GM18873 (cell line): ENCODE measurements at regions not wholly inside any gene's neighbourhood (a gene's known extent, or its start where the extent isn't known, plus 50 kb on each side); places are given as distances from the start of the nearest gene placed in this dataset.
A peak's percentile ranks its signal among the peaks of the same experiment; 100 is the strongest.

ENCODE experiments used
- ATAC-seq: cut with Tn5 transposase; IDR thresholded peaks from one replicate; pipeline ENCODE4 v1.9.1; 2021; ENCODE audit warnings: mild to moderate bottlenecking, moderate library complexity, moderate number of reproducible peaks; ENCODE audit not compliant: unreplicated experiment, low FRiP score

- ATAC-seq = no peak
Observed at GRCh38 chr11:16685914-16686313, 52.5 kb upstream of the C11orf58 start.

GRCh38 chr11:16678466-16679116 lies 59.9 kb upstream of the C11orf58 start:
- no peak for ATAC-seq

- no peak for ATAC-seq
Observed at GRCh38 chr11:16669799-16670415, 68.5 kb upstream of the C11orf58 start.

- no peak for ATAC-seq
Observed at GRCh38 chr11:16632295-16633200, 105.9 kb upstream of the C11orf58 start.

GRCh38 chr11:16630651-16631050 lies 107.8 kb upstream of the C11orf58 start:
- no peak for ATAC-seq

GRCh38 chr11:16618431-16618830 lies 120.0 kb upstream of the C11orf58 start:
- ATAC-seq = no peak

- no peak for ATAC-seq
Observed at GRCh38 chr11:16615480-16615879, 123.0 kb upstream of the C11orf58 start.

- ATAC-seq = peak; percentile 99
Observed at GRCh38 chr11:16613512-16614381, 124.7 kb upstream of the C11orf58 start.

GRCh38 chr11:16613262-16613511 lies 125.3 kb upstream of the C11orf58 start:
- no peak for ATAC-seq

- no peak for ATAC-seq
Observed at GRCh38 chr11:16612566-16613261, 125.7 kb upstream of the C11orf58 start.

GRCh38 chr11:16611926-16612565 lies 126.4 kb upstream of the C11orf58 start:
- no peak for ATAC-seq

- ATAC-seq = no peak
Observed at GRCh38 chr11:16611401-16611921, 127.0 kb upstream of the C11orf58 start.

GRCh38 chr11:16610738-16611388 lies 127.6 kb upstream of the C11orf58 start:
- ATAC-seq = no peak

GRCh38 chr11:16610213-16610737 lies 128.2 kb upstream of the C11orf58 start:
- ATAC-seq = no peak

- no peak for ATAC-seq
Observed at GRCh38 chr11:16609769-16610168, 128.7 kb upstream of the C11orf58 start.

GRCh38 chr11:16607675-16608644 lies 130.5 kb upstream of the C11orf58 start:
- no peak for ATAC-seq
